ENCODE measurements at regions not wholly inside any gene's neighbourhood (a gene's known extent, or its start where the extent isn't known, plus 50 kb on each side); places are given as distances from the start of the nearest gene placed in this dataset.
"Not testable (repeated sequence)": the region's sequence is repeated elsewhere in the genome, so short reads cannot be mapped to it uniquely, and the experiment has no call there.

GRCh38 chr21:9068622-9069021 lies 1452.8 kb upstream of the TPTE start:
- DNase-seq: not testable (repeated sequence)

- not testable (repeated sequence) for DNase-seq
Observed at GRCh38 chr21:9070703-9071102, 1450.7 kb upstream of the TPTE start.

- not testable (repeated sequence) for DNase-seq
Observed at GRCh38 chr21:9073010-9073409, 1448.4 kb upstream of the TPTE start.

- not testable (repeated sequence) for DNase-seq
Observed at GRCh38 chr21:9074772-9075171, 1446.6 kb upstream of the TPTE start.

GRCh38 chr21:9083091-9083826 lies 1438.1 kb upstream of the TPTE start:
- not testable (repeated sequence) for DNase-seq

- DNase-seq: not testable (repeated sequence)
Observed at GRCh38 chr21:9086299-9086698, 1435.1 kb upstream of the TPTE start.

GRCh38 chr21:9087816-9088215 lies 1433.6 kb upstream of the TPTE start:
- DNase-seq: not testable (repeated sequence)

GRCh38 chr21:9129741-9130140 lies 1391.6 kb upstream of the TPTE start:
- not testable (repeated sequence) for DNase-seq

GRCh38 chr21:9130817-9131216 lies 1390.6 kb upstream of the TPTE start:
- DNase-seq: not testable (repeated sequence)
